GM18907 (cell line): ENCODE measurements at regions not wholly inside any gene's neighbourhood (a gene's known extent, or its start where the extent isn't known, plus 50 kb on each side); places are given as distances from the start of the nearest gene placed in this dataset.
"Not testable (repeated sequence)": the region's sequence is repeated elsewhere in the genome, so short reads cannot be mapped to it uniquely, and the experiment has no call there.

ENCODE experiments used
- ATAC-seq: cut with Tn5 transposase; IDR thresholded peaks from one replicate; pipeline ENCODE4 v1.9.1; 2021; ENCODE audit warnings: mild to moderate bottlenecking, moderate library complexity; ENCODE audit not compliant: unreplicated experiment

DNA sequence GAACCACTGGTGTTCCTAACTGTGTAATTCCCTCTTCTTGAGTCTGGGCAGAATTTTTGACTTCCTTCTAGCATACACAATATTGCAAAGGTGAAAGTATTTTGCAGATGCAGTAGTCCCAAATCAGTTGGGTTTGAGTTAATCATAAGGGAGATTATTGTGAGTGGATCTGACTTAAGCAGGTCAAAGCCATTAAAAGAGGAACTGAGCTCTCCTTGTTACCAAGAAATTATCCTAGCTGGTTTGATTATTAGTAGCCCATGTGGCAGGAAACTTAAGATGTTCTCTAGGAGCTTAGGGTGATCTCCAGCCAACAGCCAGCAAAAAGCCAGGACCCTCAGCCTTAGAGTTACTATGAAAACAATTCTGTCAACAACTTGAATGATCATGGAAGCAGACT, 221.8 kb downstream of the RPIA start:
- ATAC-seq: no peak

DNA sequence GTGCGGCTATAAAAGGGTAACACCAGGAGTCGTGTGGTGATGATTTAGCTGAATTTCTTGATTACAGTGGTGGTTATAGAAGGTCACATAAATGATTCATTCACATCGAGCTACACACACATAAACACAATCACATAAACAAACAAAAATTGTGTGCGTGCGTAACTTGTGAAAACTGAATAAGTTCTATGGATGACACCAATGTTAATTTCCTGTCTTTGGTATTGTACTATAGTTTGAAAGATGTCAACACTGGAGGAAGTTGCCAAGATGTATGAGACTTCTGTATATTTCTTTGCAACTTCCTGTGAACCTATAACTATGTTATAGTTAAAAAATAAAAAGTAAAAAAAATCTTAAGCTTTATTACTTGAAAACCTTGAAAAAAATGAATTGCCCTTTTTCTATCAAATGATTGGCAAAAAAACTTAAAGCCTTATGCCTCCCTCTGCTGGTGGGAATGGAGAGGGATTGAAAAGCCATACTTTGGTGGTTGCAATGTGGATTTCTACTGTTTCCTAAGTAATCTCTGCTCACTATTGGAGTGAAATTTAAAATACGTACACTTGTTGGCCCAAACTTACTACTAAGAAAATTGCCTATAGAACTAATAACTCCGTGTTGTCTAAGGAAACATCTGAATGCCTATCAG, 227.7 kb downstream of the RPIA start:
- ATAC-seq: no peak

DNA sequence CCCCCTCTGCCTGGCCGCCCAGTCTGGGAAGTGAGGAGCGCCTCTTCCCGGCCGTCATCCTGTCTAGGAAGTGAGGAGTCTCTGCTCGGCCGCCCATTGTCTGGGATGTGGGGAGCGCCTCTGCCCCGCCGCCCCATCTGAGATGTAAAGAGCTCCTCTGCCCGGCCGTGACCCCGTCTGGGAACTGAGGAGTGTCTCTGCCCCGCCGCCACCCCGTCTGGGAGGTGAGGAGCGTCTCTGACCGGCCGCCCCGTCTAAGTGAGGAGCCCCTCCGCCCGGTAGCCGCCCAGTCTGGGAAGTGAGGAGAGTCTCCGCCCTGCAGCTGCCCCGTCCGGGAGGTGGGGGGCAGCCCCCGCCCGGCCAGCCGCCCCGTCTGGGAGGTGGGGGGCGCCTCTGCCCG, 228.9 kb downstream of the RPIA start:
- ATAC-seq: not testable (repeated sequence)

DNA sequence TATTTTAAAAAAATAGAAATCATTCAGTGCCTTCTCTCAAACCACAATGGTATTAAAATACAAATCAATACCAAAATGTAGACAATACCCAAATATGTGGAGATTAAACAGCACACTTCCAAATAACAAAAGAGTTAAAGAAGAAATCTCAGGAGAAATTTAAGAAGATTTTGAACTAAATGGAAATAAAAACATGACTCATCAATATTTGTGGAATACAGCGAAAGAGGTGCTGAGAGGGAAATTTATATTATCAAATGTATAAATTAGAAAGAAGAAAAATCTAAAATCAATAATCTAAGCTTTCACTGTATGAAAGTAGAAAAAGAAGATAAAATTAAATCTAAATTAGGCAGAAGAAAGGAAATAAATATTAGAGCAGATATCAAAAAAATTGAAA, 233.1 kb downstream of the RPIA start:
- no peak for ATAC-seq

DNA sequence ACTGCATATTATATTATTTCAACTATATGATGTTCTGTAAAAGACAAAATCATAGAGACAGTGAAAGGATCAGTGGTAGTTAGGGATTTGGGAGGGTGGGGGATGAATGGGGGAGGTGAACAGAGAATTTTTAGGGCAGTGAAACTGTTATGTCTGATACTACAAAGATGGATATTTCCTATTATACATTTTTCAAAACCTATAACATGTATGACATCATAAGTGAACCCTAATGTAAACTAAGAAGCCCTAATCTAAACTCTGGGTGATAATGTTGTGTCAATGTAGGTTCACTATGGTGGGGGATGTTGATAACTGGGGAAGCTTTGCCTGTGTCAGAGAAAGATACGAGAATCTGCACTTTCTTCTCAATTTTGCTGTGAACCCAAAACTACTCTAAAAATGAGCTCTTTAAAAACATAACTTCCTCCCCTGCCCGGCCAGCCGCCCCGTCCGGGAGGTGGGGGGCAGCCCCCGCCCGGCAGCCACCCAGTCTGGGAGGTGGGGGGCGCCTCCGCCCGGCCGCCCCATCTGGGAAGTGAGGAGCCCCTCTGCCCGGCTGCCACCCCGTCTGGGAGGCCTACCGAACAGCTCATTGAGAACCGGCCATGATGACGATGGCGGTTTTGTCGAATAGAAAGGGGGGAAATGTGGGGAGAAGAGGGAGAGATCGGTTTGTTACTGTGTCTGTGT, 234.4 kb downstream of the RPIA start:
- ATAC-seq: no peak

DNA sequence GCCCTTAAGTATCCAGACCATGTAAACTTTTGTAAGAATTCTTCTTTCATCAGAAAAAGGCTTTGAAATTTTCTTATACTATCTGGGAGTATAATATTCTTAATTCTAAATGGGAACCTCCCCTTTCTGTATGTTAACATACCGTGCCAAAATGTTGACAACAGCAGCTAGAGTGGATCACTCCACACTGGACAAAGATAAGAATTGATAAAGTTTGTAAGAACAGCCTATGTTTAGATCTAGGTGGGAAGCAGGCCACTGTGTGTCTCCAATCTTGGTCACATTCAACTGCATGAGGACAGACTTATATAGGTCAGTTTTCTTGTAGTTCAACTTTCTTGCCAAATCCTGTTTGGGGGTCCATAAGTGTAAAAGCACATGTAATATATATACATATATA, 235.7 kb downstream of the RPIA start:
- ATAC-seq: no peak

DNA sequence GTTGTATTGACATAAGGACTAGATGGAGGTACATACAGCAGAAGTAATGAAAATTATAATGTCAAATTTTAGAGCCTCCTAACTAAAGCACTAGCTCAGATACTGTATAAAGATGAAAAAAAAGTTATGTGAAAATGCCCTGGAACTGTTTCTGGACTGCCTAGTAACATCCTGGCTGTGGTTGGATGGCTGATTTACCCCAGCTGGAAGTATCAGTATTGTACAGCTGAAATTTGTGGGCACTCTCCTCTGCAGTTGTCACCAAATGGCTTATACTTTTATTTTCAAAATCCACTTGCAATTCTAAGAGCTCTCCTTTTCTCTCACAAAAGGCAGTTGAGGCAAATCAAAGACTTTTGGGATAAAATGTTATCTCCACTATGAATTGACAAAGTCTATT, 239.2 kb downstream of the RPIA start:
- no peak for ATAC-seq

DNA sequence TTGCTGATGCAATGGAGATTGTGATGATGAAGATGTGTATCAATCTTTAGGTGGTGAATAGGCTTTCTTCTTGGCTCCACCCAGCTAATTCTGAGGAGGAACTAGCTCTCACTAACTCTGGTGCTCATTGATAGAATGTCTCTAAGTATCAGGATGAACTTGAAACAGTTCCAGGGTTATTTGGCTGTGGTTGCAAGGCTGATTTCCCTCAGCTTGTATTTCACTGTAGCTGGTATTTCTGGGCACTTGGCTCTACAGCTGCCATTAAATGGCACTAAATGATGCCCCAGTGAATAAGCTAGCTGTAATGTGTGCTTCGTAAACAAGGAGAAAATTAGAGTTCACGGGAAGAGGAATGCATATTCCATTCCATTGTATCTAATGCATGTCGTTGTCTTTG, 241.2 kb downstream of the RPIA start:
- ATAC-seq: no peak

DNA sequence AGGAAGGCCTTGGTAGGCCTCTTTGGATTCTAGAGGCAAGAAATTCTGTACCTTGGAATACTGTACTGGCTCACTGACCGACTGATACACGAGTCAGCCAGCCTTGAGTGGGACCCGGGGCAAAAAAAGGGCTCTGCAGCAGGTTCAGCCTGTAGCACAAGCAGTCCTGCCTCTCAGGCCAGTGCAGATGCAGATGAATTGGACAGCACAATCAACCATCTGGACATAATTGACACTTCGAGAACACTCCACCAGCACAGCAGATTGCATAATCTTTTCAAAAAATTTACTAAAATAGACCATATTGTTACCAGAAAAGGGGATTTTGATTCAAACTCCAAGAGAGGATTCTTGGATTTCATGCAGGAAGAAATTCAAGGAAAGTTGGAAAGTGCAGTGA, 241.6 kb downstream of the RPIA start:
- no peak for ATAC-seq

DNA sequence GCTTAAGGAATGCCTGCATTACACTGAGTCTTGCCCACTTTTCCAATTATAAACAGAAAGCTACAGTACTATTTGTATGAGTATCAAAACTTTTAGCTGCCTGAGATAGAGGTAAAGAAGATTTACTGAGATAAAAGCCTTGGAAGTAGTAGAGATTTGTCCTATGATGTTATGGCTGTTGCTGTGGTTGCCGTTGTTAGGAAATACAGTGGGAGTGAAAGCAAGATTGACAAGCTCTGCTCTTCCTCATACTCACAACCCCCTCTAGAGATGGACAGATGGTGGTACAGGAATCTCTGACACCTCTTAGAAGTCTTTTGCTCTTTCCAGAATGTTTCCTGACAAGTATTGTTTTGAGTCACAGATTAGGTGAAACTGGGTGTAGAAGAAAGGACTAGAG, 242.5 kb downstream of the RPIA start:
- ATAC-seq: no peak

DNA sequence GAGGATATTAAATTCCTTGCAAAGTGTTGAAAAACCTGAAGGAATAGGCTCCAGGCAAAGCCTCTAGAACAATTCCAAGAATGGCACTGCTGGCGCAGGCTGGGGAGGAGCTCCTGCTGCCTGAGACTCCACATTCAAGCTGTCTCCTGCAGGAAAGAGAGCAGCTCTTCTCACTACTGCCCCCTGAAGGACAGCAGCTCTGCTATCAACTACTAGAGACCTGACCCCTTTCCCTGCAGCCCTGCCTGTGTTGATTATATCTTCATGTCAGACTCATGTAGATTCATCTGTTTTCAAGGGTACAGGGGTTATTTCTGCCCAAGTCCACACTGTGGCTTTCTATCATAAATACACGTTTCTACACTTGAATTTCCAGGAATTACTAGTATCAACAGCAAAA, 249.7 kb downstream of the RPIA start:
- not testable (repeated sequence) for ATAC-seq

DNA sequence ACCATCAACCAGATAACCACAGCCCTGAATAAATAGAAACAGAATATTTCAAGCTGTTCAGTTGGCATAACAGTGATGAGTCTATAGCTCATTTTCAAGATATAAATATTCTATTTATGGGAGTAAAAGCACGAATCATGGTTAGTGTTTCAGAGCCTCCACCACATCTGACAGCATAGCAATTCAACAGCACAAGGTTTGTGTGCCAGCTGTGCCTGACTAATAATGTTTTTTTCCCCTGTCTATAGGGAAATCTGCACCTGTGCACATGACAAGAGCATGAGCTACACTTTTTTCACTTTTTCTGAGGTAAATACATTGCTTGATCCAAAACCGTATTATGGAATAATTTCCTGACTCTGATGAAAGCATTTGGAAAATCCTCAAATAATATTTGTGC, 251.3 kb downstream of the RPIA start:
- no peak for ATAC-seq

DNA sequence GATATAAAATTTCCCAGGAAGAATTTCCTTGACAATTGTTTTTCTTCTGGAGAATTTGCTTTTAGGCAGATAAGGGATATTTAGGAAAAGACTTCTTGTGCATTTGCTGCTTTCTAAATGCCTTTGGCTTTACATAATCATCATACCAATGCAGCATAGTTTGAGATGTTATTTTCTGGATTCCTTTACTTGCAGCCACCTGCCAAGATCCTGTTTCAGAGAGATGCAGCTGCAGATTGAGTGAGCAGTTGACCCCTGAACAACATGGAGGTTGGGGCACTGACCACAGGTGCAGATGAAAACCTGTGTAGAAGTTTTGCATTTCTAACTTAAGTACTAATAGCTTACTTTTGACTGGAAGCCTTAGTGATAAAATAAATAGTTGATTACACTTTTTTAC, 257.9 kb downstream of the RPIA start:
- no peak for ATAC-seq

DNA sequence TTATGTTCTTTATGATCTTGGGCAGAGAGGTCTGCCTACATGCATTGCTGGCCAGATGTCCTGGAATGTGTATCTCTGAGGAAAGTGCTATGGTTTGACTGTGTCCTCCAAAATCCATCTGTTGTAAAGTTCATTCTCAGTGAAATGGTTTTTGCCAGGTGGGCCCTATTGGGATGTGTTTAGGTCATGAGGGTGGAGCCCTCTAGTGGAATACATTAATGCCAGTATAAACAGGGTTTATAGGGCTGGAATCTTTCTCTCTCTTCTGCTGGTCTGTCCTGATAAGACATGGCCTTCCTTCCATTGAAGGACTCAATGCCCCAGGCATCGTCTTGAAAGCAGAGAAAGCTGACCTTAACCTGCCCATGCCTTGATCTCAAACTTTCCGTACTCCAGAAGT, 258.5 kb downstream of the RPIA start:
- ATAC-seq: no peak

DNA sequence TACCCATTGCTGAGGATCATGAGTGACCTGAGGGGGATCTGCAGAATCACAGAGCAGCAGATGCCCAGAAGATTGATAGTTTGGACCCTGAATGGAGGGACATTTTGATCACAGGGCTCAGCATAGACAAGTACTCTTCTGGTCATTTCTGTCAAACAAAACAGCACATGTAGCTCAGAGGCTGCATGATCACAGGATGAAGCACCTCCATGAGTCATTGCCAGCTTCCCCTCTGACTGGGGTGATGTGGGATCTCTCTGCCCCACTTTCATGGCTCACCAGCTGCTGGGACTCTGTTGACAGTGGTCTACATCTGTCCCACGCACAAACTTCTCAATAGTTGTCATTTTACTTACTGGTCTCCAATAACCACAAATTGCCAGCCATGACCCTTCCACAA, 264.1 kb downstream of the RPIA start:
- ATAC-seq: no peak

DNA sequence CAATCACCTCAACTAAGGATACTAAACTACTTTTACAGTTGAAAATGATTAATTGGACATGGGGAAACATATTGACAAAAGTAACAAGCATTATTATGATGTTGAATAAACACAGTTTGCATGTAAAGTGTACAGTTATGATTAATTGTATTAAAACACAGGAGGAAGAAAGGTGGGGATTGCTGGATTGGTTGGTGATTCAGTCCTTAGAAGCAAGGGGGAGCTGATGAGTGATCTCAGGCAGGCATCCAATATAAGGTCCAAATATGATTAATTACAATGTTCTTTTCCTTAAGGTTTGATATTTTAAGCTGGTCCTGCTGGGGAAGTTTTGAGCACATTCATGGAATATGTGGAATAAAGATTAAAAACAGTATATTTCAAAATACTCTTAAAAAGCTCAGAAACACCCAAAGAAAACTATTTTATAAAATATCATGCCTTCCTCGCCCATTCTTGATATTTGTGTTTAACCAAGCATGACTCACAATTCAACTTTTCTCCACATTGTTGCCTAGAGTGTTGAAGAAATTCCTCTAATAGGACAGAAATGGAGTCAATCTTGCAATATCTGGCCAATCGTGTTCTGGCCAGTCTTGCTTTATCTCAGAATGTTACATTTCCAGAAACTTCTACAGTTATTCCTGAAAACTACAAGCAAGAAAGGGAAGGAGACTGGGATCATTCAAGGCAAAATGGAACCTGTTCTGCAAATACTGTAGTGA, 268.2 kb downstream of the RPIA start:
- no peak for ATAC-seq

DNA sequence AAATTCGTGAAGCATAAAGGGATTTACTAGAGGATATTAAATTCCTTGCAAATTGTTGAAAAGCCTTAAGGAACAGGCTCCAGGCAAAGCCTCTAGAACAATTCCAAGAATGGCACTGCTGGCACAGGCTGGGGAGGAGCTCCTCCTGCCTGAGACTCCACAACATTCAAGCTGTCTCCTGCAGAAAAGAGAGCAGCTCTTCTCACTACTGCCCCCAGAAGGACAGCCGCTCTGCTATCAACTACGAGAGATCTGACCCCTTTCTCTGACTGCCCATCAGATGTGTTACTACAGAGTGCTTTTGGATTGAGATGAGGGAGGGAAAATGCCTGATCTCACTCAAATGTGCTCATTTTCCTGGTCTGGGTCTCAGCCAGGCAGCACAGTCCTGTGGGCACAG, 269.9 kb downstream of the RPIA start:
- not testable (repeated sequence) for ATAC-seq

DNA sequence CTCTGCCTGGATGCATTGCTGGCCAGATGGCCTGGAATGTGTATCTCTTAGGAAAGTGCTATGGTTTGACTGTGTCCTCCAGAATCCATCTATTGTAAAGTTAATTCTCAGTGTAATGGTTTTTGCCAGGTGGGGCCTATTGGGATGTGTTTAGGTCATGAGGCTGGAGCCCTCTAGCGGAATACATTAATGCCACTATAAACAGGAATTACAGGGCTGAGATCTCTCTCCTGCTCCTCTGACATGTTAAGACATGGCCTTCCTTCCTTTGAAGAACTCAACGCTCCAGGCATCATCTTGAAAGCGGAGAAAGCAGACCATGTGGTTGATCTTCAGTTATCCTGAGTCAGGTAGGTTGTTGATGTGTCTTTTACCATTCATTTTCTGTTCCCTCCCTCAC, 276.4 kb downstream of the RPIA start:
- no peak for ATAC-seq

DNA sequence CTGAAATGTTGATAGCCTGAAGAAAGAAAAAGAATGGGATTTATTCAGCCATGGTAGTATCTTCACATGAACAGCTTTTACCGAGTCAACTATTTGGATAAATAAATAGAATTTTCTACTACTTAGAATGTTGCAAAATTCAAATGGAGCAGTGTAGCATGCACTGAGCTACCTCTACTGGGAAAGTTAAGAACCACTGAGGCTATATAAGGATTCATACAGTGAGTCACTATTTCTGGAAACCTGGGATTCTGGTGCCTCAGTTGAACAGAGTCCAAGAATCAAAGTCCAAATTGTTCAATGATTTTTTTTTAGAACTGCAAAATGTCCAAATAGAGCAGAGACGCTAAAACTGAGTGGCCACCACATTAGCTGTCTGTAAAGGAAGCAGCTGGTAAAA, 286.5 kb downstream of the RPIA start:
- ATAC-seq: not testable (repeated sequence)

DNA sequence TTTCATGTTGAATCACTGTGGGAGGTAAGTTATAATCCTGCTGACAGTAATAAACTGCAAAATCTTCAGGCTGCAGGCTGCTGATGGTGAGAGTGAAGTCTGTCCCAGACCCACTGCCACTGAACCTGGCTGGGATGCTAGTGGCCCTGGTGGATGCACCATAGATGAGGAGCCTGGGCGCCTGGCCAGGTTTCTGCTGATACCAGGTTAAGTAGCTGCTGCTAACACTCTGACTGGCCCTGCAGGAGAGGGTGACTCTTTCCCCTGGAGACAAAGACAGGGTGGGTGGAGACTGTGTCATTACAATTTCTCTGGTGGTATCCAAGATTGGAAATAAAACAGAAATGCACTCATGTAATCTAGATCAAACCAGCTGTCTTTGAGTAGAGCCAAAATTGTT, 287.0 kb downstream of the RPIA start:
- not testable (repeated sequence) for ATAC-seq

DNA sequence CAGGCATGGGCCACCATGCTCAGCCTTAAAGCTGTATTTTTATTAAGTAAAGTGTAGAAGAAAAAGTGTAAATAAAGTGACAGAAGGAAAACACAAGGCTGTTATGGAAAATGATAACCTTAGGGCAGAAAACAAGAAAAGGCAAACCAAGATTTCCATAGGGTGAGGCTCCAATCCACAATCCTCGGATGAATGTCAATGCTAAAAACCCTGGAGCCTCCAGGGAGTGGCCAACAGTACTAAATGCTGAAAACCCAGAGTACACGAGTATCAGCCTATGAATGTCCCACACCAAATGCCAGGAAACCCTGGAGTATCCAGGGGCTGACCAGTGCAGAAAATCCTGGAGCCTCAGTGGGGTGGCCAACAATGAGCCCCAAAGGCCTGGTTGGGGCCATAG, 292.6 kb downstream of the RPIA start:
- not testable (repeated sequence) for ATAC-seq

DNA sequence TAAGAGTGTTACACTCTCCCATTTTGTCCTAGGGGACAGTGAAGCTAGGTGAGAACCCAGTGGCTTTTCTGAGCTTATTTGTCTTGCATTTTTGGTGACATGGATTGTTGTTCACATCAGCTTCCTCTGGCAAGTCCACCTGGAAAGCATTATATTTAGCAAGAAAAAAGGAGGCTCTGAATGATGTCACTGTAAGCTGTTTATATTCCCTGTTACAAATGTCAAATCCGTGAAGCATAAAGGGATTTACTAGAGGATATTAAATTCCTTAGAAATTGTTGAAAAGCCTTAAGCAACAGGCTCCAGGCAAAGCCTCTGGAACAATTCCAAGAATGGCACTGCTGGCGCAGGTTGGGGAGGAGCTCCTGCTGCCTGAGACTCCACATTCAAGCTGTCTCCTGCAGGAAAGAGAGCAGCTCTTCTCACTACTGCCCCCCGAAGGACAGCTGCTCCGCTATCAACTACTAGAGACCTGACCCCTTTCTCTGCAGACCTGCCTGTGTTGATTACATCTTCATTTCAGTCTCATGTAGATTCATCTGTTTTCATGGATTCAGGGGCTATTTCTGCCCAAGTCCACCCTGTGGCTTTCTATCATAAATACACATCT, 295.4 kb downstream of the RPIA start:
- ATAC-seq: not testable (repeated sequence)
